SK-N-SH treated with all-trans-retinoic acid at 6 μM for 48 hours (cell line): ENCODE measurements at regions not wholly inside any gene's neighbourhood (a gene's known extent, or its start where the extent isn't known, plus 50 kb on each side); places are given as distances from the start of the nearest gene placed in this dataset.

ENCODE experiments used
- GLIS3 ChIP-seq: fragments of 250-450 bp; sonication (Bioruptor Pico); IDR thresholded peaks from 2 replicates; pipeline ENCODE4 v1.5.0; 2020; ENCODE audit warnings: mild to moderate bottlenecking, moderate library complexity
- PPARA ChIP-seq: fragments of 250-450 bp; sonication (Bioruptor Pico); IDR thresholded peaks from 2 replicates; pipeline ENCODE4 v1.5.0; 2020; ENCODE audit warnings: mild to moderate bottlenecking, borderline replicate concordance
- TCF4 ChIP-seq: fragments of 250-450 bp; sonication (Bioruptor Pico); IDR thresholded peaks from 2 replicates; pipeline ENCODE4 v1.8.0; 2021; ENCODE audit warnings: mild to moderate bottlenecking, moderate library complexity, borderline replicate concordance
- ZNF70 ChIP-seq: fragments of 450-650 bp; formaldehyde crosslinking; IDR thresholded peaks from 2 replicates; pipeline ENCODE4 v1.5.0; 2020; ENCODE audit warnings: mild to moderate bottlenecking, moderate library complexity
- ZNF8 ChIP-seq: fragments of 450-650 bp; formaldehyde crosslinking; IDR thresholded peaks from 2 replicates; pipeline ENCODE4 v1.5.0; 2020; ENCODE audit warnings: mild to moderate bottlenecking, moderate library complexity

DNA sequence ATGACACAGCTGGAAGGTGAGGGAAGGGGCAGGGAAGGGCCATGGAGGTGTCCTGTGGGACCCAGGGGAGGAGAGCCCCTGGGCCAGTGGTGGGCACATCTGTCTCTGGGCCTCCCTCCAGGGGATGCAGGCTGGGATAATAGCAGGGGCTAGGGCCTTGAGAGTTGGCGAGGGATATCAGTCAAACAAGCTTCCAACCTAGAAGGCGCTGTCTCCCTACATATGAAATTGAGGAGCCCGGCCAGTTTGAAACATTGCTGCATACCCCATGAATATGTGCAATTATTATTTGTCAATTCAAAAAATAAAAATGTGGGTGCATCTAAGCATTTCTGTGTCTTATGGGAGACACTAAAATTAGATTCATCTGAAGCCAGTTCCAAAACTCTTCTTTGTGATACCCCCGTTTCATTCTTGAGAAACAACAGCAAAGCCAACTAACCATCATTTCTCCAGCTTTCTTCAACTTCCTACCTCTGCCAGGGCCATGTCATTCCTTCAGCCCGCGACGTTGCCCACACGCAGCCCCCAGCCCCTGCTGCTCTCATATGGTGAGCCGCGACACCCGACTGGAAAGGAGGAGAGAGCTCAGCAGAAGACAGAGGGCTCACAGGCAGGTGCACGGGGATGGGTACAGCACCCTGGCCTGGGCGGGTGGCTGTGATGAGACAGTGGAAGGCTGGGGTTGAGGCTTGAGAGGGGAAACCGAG lies 418.7 kb downstream of the GLRX3 start:
- TF ChIP-seq GLIS3 (CRISPR knock-in tag) (no peak), TCF4 (no peak), PPARA (CRISPR knock-in tag) (no peak), ZNF70 (CRISPR knock-in tag) (no peak), ZNF8 (CRISPR knock-in tag) (no peak)
